ENCODE measurements at regions not wholly inside any gene's neighbourhood (a gene's known extent, or its start where the extent isn't known, plus 50 kb on each side); places are given as distances from the start of the nearest gene placed in this dataset.

DNA sequence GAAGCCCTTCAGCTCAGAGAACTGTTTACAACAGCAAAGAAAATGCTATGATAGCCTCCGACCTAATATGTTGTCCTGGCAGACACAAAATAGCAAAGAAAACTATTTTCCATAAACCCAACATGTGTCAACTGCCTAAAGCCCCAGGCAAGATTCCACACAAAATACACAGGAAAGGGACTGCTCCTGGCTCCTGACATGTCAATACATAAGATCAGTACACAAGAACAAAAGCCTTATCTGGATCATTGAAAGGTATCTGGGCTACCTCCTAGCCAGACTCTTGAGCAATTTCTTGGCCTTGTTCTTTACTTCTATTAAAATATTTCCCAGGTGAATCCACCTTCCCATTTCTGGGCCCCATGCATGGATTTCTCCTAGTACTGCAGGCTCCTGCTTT is 242.3 kb upstream of the GRIP1 start:
- 29 to 39% methylated on average over 1 of the region's 1 CpG for WGBS, 2 donors
- no peak for DNase-seq (ENCODE audit: low spot score in 2 of 2)
- intact Hi-C loops (cut with DNase I; ENCODE audit: low total_unique reads): no loop called here
- no peak overlapping the region for H3K4me3 ChIP-seq (ENCODE audit: low read depth, poor library complexity, severe bottlenecking)
- TF ChIP-seq POLR2A (IDR thresholded peaks at IDR 0.05): no peak
- TF ChIP-seq, protein P1, sequence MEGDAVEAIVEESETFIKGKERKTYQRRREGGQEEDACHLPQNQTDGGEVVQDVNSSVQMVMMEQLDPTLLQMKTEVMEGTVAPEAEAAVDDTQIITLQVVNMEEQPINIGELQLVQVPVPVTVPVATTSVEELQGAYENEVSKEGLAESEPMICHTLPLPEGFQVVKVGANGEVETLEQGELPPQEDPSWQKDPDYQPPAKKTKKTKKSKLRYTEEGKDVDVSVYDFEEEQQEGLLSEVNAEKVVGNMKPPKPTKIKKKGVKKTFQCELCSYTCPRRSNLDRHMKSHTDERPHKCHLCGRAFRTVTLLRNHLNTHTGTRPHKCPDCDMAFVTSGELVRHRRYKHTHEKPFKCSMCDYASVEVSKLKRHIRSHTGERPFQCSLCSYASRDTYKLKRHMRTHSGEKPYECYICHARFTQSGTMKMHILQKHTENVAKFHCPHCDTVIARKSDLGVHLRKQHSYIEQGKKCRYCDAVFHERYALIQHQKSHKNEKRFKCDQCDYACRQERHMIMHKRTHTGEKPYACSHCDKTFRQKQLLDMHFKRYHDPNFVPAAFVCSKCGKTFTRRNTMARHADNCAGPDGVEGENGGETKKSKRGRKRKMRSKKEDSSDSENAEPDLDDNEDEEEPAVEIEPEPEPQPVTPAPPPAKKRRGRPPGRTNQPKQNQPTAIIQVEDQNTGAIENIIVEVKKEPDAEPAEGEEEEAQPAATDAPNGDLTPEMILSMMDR (IDR thresholded peaks at IDR 0.05): no peak

DNA sequence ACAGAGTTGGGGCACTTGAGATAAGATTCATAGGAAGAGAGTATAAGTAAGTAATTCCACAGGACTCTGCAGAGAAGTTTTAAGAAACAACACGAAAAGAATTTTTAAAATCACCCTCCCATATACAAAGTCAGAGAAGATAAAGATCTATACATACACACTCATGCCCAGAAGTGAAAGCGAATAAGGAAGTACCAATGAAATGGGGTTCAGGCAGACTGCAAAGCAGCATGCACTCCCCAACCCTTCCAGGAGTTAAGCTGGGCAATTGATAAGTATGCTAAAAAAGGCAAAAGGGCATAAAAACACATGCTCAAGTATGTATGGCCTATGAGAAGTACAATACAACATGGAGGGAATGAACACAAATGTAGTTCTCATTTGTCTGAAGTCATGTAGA is 246.2 kb upstream of the GRIP1 start:
- TF ChIP-seq, protein P1 (IDR thresholded peaks at IDR 0.05): no peak
- no peak for TF ChIP-seq POLR2A (IDR thresholded peaks at IDR 0.05)
- DNase-seq (ENCODE audit: low spot score in 2 of 2): no peak
- WGBS, 2 donors: 39 to 50% methylated on average over 2 of the region's 2 CpGs

DNA sequence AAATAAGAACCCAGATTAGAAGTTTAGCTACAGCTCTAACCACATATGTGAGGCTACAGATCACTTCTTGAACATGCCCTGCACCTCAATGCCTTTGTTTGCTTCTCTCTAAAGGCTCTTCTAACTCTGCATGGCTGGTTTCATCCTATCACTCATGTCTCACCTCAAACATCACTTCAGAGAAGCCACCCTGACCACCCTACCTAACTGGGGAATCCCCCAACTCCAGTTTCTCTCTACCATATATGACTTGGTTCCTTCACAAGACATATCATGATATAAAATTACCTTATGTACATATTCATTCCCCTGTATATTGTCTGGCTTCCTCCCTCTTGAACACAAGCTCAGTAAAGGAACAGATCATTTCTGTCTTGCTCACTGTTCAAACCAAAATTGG is 250.2 kb upstream of the GRIP1 start:
- no peak for TF ChIP-seq POLR2A (IDR thresholded peaks at IDR 0.05)
- TF ChIP-seq, protein P1 (IDR thresholded peaks at IDR 0.05): no peak
- intact Hi-C loops (cut with DNase I; ENCODE audit: low total_unique reads): no loop called here
- DNase-seq (ENCODE audit: low spot score in 2 of 2): no peak
- H3K4me3 ChIP-seq (ENCODE audit: low read depth, poor library complexity, severe bottlenecking): no peak overlapping the region

More for the DNA sequence above, 246.2 kb upstream of the GRIP1 start:
- intact Hi-C loops (cut with DNase I; ENCODE audit: low total_unique reads): no loop called here
- H3K4me3 ChIP-seq (ENCODE audit: low read depth, poor library complexity, severe bottlenecking): no peak overlapping the region

DNA sequence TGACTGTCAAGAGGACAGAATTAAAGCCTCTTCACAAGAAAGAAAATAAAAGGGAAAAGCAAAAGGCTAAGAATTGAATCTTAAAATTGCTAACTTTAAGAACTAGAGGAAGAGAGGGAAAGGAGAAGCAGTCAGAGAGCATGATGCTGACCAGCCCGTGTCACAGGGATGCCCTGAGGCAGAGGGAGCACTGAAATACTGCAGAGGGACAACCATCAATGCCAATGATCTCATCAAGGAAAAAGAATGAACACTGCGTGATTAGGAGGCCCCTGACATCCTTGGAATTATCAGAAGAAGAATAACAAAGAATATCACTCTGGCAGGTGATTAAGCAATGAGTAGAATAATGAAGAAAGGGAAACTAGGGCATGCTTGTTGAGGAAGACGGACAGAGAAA is 252.2 kb upstream of the GRIP1 start:
- TF ChIP-seq, protein P1 (IDR thresholded peaks at IDR 0.05): no peak
- intact Hi-C loops (cut with DNase I; ENCODE audit: low total_unique reads): no loop called here
- no peak overlapping the region for H3K4me3 ChIP-seq (ENCODE audit: low read depth, poor library complexity, severe bottlenecking)
- DNase-seq (ENCODE audit: low spot score in 2 of 2): no peak
- 68 to 83% methylated on average over 3 of the region's 3 CpGs for WGBS, 2 donors

DNA sequence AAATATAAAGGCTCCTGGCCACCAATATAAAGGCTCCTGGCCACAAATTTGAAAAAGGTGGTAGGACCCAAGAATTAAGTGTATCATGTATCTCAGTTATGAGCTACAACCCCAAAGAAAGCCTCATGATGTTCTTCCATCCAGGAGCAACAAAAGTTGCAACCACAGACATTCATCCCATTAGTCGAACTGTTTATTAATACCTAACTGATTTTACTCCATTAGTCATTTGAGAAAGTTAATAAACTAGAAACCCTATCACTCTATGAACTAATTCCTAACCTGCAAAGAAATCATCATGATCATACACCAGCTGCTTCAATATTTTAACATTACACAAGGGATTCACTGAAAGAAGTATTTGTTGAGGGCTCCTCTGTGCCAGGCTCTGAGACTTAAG is 253.2 kb upstream of the GRIP1 start:
- no peak for DNase-seq (ENCODE audit: low spot score in 2 of 2)
- no peak for TF ChIP-seq POLR2A (IDR thresholded peaks at IDR 0.05)
- TF ChIP-seq, protein P1 (IDR thresholded peaks at IDR 0.05): no peak

DNA sequence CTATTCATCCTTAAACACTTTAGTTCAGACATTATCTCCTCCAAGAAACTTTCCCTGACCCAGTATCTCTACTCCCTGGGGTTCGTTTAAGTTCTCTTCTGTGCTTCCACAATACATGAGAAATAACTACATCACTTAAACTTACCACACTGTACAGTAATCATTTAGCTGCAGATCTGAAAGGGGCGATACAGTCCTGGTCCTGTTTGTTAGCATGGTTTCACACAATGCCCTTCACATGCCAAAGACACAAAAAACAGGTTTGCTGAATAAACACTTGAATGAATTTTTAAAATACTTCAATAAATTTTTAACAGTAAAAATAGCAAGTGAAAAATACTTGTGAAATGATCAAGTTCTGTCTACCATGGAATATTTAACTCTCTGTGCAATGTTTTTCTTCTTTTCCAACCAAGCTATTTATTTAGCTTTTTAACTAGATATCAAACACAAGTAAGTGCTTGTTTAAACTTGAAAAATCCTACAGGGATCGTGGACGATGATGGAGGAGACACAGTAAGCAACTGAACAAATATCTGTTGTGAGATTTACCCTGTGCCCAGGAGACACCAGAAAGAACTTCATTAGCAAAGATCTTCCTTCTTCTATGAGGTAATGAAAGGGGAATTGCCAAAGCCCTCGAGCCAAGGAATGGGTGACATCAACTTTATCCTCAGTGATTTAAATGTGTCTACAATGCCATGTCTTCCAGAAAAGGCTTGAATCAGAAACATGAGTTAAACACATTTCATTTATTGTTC is 255.6 kb upstream of the GRIP1 start:
- no peak for TF ChIP-seq POLR2A (IDR thresholded peaks at IDR 0.05)
- TF ChIP-seq, protein P1 (IDR thresholded peaks at IDR 0.05): no peak
- H3K4me3 ChIP-seq (ENCODE audit: low read depth, poor library complexity, severe bottlenecking): no peak overlapping the region
- DNase-seq (ENCODE audit: low spot score in 2 of 2): no peak
- WGBS, 2 donors: 36 to 46% methylated on average over 5 of the region's 5 CpGs
- intact Hi-C loops (cut with DNase I; ENCODE audit: low total_unique reads): no loop called here

More for the DNA sequence above, 253.2 kb upstream of the GRIP1 start:
- WGBS, 2 donors: 88 to 95% methylated on average over 1 of the region's 1 CpG
- no peak overlapping the region for H3K4me3 ChIP-seq (ENCODE audit: low read depth, poor library complexity, severe bottlenecking)
- intact Hi-C loops (cut with DNase I; ENCODE audit: low total_unique reads): no loop called here

All from lower leg skin (tissue), 4 donors.